HCT116 (cell line): ENCODE measurements at regions not wholly inside any gene's neighbourhood (a gene's known extent, or its start where the extent isn't known, plus 50 kb on each side); places are given as distances from the start of the nearest gene placed in this dataset.

Source experiments
- ATAC-seq: fragments of 200-7000 bp; cut with Tn5 transposase; 2 replicates; pipeline ENCODE4 v1.9.1; 2020; ENCODE audit warnings: mild to moderate bottlenecking, moderate library complexity
- BruUV-seq: library from RNA; stranded (reverse); fragments of 400-500 nt; replicated peaks from 2 replicates; lab custom pipeline; 2021; lab: Mats Ljungman, UMichigan
- CTCF ChIA-PET: fragments of 300-600 bp; sonication (Branson Sonifier 250); formaldehyde crosslinking; loops from one replicate; lab custom pipeline; 2021; ENCODE audit warnings: antibody characterized with exemption; lab: Charles Lee
- POLR2A ChIA-PET: fragments of 300-600, 350-600 bp; sonication (Branson Sonifier 250); formaldehyde crosslinking; loops from one replicate; lab custom pipeline; 2021; ENCODE audit warnings: antibody characterized with exemption; lab: Charles Lee
- RAD21 ChIA-PET, 2 experiments: fragments of 300-600 bp; sonication (Branson Sonifier 250); formaldehyde crosslinking; loops; one replicate each; lab custom pipeline; 2023; ENCODE audit warnings: low total read pairs in 2 of 2; ENCODE audit not compliant: uncharacterized antibody in 2 of 2, unreplicated experiment in 2 of 2, low non-redundant PET in 1 of 2; lab: Charles Lee
- DNase-seq: peaks from one replicate; pipeline ENCODE4 v3.0.0-alpha.2; 2010; ENCODE audit warnings: low read depth, low spot score
- H2AFZ ChIP-seq: fragments of 200-600 bp; shearing (Covaris generic), sonication (generic); 2 replicates; pipeline ENCODE4 v1.6.1; 2017; ENCODE audit warnings: low read depth, mixed run types, mixed read lengths, antibody characterized with exemption, low read length; ENCODE audit not compliant: poor library complexity, severe bottlenecking
- H3K27ac ChIP-seq: 2 replicates; pipeline ENCODE4 v1.5.1; 2012; ENCODE audit warnings: low read depth, low read length
- H3K27me3 ChIP-seq: fragments of 200-600 bp; sonication (generic); 2 replicates; pipeline ENCODE4 v1.6.1; 2016; ENCODE audit warnings: mixed run types, low read length, mixed read lengths; ENCODE audit not compliant: insufficient read depth
- H3K36me3 ChIP-seq, 2 experiments: fragments of 200-500 bp in 1 of 2; fragments of 200-600 bp in 1 of 2; sonication (Bioruptor generic) in 1 of 2; sonication (generic) in 1 of 2; 2 replicates each; pipeline versions ENCODE4 v1.5.1 to v1.6.1; 2014 to 2016; ENCODE audit warnings: low read length in 2 of 2, inconsistent platforms in 1 of 2, mixed read lengths in 1 of 2, mixed run types in 1 of 2; ENCODE audit not compliant: insufficient read depth in 2 of 2, control insufficient read depth in 1 of 2
- H3K4me1 ChIP-seq, 2 experiments: fragments of 200-600 bp in 1 of 2; sonication (generic) in 1 of 2; 2 replicates each; pipeline versions ENCODE4 v1.5.1 to v1.6.1; 2012 to 2017; ENCODE audit warnings: low read length in 2 of 2, inconsistent platforms in 1 of 2, mild to moderate bottlenecking in 1 of 2, mixed read lengths in 1 of 2, mixed run types in 1 of 2, moderate library complexity in 1 of 2; ENCODE audit not compliant: insufficient read depth in 2 of 2, control insufficient read depth in 1 of 2
- H3K4me2 ChIP-seq: fragments of 200-600 bp; sonication (generic); 2 replicates; pipeline ENCODE4 v1.6.1; 2017; ENCODE audit warnings: mixed run types, low read length, mixed read lengths
- H3K4me3 ChIP-seq, 2 experiments: fragments of 200-600 bp in 1 of 2; sonication (generic) in 1 of 2; replicated peaks in 1 of 2; 2 replicates each; pipeline ENCODE4 v1.5.1; 2011 to 2016; ENCODE audit warnings: low read length in 2 of 2, control low read depth in 1 of 2, low read depth in 1 of 2, mild to moderate bottlenecking in 1 of 2, mixed read lengths in 1 of 2, mixed run types in 1 of 2
- H3K79me2 ChIP-seq: fragments of 200-600 bp; sonication (generic); 2 replicates; pipeline ENCODE4 v1.6.1; 2017; ENCODE audit warnings: mild to moderate bottlenecking, mixed run types, low read length, moderate library complexity, mixed read lengths; ENCODE audit not compliant: insufficient read depth
- H3K9ac ChIP-seq: fragments of 200-600 bp; sonication (generic); 2 replicates; pipeline ENCODE4 v1.6.1; 2016; ENCODE audit warnings: low read length, mixed read lengths
- H3K9me2 ChIP-seq: fragments of 200-600 bp; sonication (generic), shearing (Covaris generic); 2 replicates; pipeline ENCODE4 v1.6.1; 2017; ENCODE audit warnings: mixed run types, mild to moderate bottlenecking, moderate library complexity; ENCODE audit not compliant: insufficient read depth
- H3K9me3 ChIP-seq, 2 experiments: fragments of 200-500 bp in 1 of 2; fragments of 200-600 bp in 1 of 2; sonication (Bioruptor generic) in 1 of 2; sonication (generic) in 1 of 2; 2 replicates each; pipeline ENCODE4 v1.6.1; 2014 to 2017; ENCODE audit warnings: low read length in 2 of 2, mixed read lengths in 2 of 2, inconsistent platforms in 1 of 2, low read depth in 1 of 2, mild to moderate bottlenecking in 1 of 2, mixed run types in 1 of 2, moderate library complexity in 1 of 2; ENCODE audit not compliant: control insufficient read depth in 1 of 2, insufficient read depth in 1 of 2
- H4K20me1 ChIP-seq: fragments of 200-600 bp; sonication (generic), shearing (Covaris generic); 2 replicates; pipeline ENCODE4 v1.6.1; 2017; ENCODE audit warnings: mixed run types, mild to moderate bottlenecking, moderate library complexity; ENCODE audit not compliant: insufficient read depth
- CBX3 ChIP-seq: IDR thresholded peaks from 2 replicates; pipeline ENCODE4 v1.6.1; 2012; ENCODE audit warnings: low read depth
- CEBPB ChIP-seq: IDR thresholded peaks from 2 replicates; pipeline ENCODE4 v1.6.1; 2012; ENCODE audit warnings: low read depth
- CTCF ChIP-seq, 3 experiments: fragments of 200-600 bp in 1 of 3; sonication (generic) in 1 of 3; IDR thresholded peaks in 2 of 3; conservative IDR thresholded peaks in 1 of 3; 2 replicates each; pipeline ENCODE4 v1.5.1; 2012 to 2017; ENCODE audit warnings: low read depth in 2 of 3, low read length in 2 of 3, antibody characterized with exemption in 1 of 3, borderline replicate concordance in 1 of 3, control low read depth in 1 of 3, mild to moderate bottlenecking in 1 of 3, mixed read lengths in 1 of 3, mixed run types in 1 of 3, moderate library complexity in 1 of 3; ENCODE audit not compliant: insufficient read depth in 1 of 3
- EGR1 ChIP-seq: IDR thresholded peaks from 2 replicates; pipeline ENCODE4 v1.6.1; 2012; ENCODE audit warnings: low read depth
- ELF1 ChIP-seq: IDR thresholded peaks from 2 replicates; pipeline ENCODE4 v1.6.1; 2012; ENCODE audit warnings: low read depth, borderline replicate concordance
- EZH2 ChIP-seq: fragments of 200-600 bp; sonication (generic); IDR thresholded peaks from 2 replicates; pipeline ENCODE4 v1.6.1; 2017; ENCODE audit warnings: antibody characterized with exemption, mixed run types
- EZH2phosphoT487 ChIP-seq: fragments of 200-600 bp; IDR thresholded peaks from 2 replicates; pipeline ENCODE4 v1.6.1; 2018; ENCODE audit warnings: antibody characterized with exemption, borderline replicate concordance
- FOSL1 ChIP-seq: IDR thresholded peaks from 2 replicates; pipeline ENCODE4 v1.6.1; 2012; ENCODE audit warnings: low read depth
- JUND ChIP-seq: IDR thresholded peaks from 2 replicates; pipeline ENCODE4 v1.6.1; 2012
- MAX ChIP-seq: IDR thresholded peaks from 2 replicates; pipeline ENCODE4 v1.6.1; 2012
- POLR2A ChIP-seq: IDR thresholded peaks from 2 replicates; pipeline ENCODE4 v1.7.0; 2011; ENCODE audit warnings: borderline replicate concordance; ENCODE audit not compliant: insufficient read depth, insufficient read length; ENCODE audit errors: extremely low read depth
- POLR2AphosphoS5 ChIP-seq: IDR thresholded peaks from 2 replicates; pipeline ENCODE4 v1.6.1; 2011; ENCODE audit warnings: mild to moderate bottlenecking, low read depth, low read length, moderate library complexity
- RAD21 ChIP-seq: IDR thresholded peaks from 2 replicates; pipeline ENCODE4 v1.6.1; 2012; ENCODE audit warnings: low read depth, mild to moderate bottlenecking
- REST ChIP-seq: IDR thresholded peaks from 2 replicates; pipeline ENCODE4 v1.6.1; 2012; ENCODE audit warnings: low read depth
- SIN3A ChIP-seq: IDR thresholded peaks from 2 replicates; pipeline ENCODE4 v1.6.1; 2012; ENCODE audit warnings: low read depth
- SP1 ChIP-seq: IDR thresholded peaks from 2 replicates; pipeline ENCODE4 v1.6.1; 2012; ENCODE audit warnings: low read depth
- TCF7L2 ChIP-seq: IDR thresholded peaks from 2 replicates; pipeline ENCODE4 v1.7.0; 2011; ENCODE audit warnings: borderline replicate concordance, inconsistent platforms; ENCODE audit not compliant: insufficient read depth, insufficient read length; ENCODE audit errors: extremely low read depth
- ZBTB33 ChIP-seq: IDR thresholded peaks from 2 replicates; pipeline ENCODE4 v1.6.1; 2011; ENCODE audit warnings: mild to moderate bottlenecking, low read length, moderate library complexity; ENCODE audit not compliant: insufficient replicate concordance; ENCODE audit errors: extremely low read depth
- ZFX ChIP-seq: fragments of 450-650 bp; IDR thresholded peaks from 2 replicates; pipeline ENCODE4 v1.6.1; 2017
- ZNF274 ChIP-seq: fragments of 200-500 bp; sonication (Bioruptor generic); IDR thresholded peaks from 2 replicates; pipeline ENCODE4 v1.6.1; 2014; ENCODE audit warnings: mild to moderate bottlenecking, low read depth, low read length, inconsistent platforms
- intact Hi-C: fragments of 100-400 bp; cut with micrococcal nuclease; formaldehyde crosslinking; loops from 2 replicates; pipeline ENCODE4 v1.10.0; 2022

GRCh38 chr3:145639875-145640274 is 521.1 kb downstream of the PLOD2 start:
- Histone ChIP-seq H3K9ac (no peak overlapping the region), H3K79me2 (no peaks in the 10 kb centered on the region), H4K20me1 (no peaks in the 10 kb centered on the region), H2AFZ (no peak overlapping the region), H3K4me3 (no peak overlapping the region), H3K4me1 (no peaks in the 10 kb centered on the region), H3K9me3 (no peaks in the 10 kb centered on the region), H3K9me2 (no peaks in the 10 kb centered on the region), H3K36me3 (no peaks in the 10 kb centered on the region), H3K27ac (no peak overlapping the region), H3K27me3 (no peaks in the 10 kb centered on the region), H3K4me2 (no peak overlapping the region)
- intact Hi-C loops = no loop called here
- POLR2A ChIA-PET = no interaction called here
- ATAC-seq (no peak), DNase-seq (no peak)
- RAD21 ChIA-PET = no interaction called here
- CTCF ChIA-PET = no interaction called here
- no peak for TF ChIP-seq CBX3
- TF ChIP-seq POLR2A = no peak
- TF ChIP-seq CTCF (IDR thresholded peaks at IDR 0.05 in 2 of 3, conservative IDR thresholded peaks at IDR 0.05 in 1 of 3; ENCODE audit: borderline replicate concordance in 1 of 3, insufficient read depth in 1 of 3, low read depth in 2 of 3, low read length in 2 of 3) = no peak
- no peak for TF ChIP-seq JUND
- no peak for TF ChIP-seq MAX
- TF ChIP-seq EZH2phosphoT487 = no peak
- TF ChIP-seq EZH2 = no peak
- no peak for TF ChIP-seq ZNF274
- no peak for TF ChIP-seq ZBTB33
- TF ChIP-seq SIN3A = no peak
- no peak for TF ChIP-seq TCF7L2
- TF ChIP-seq EGR1 = no peak
- no peak for TF ChIP-seq ELF1
- no peak for TF ChIP-seq FOSL1
- TF ChIP-seq REST = no peak
- no peak for TF ChIP-seq ZFX
- no peak for TF ChIP-seq SP1
- no peak for TF ChIP-seq POLR2AphosphoS5
- no peak for TF ChIP-seq CEBPB
- TF ChIP-seq RAD21 = no peak
- BruUV-seq = no TSS peak
